MCF 10A (cell line): ENCODE measurements at regions not wholly inside any gene's neighbourhood (a gene's known extent, or its start where the extent isn't known, plus 50 kb on each side); places are given as distances from the start of the nearest gene placed in this dataset.

Experiments used
- BruUV-seq: library from RNA; stranded (reverse); fragments of 400-500 nt; replicated peaks from 2 replicates; lab custom pipeline; 2021; lab: Mats Ljungman, UMichigan
- CTCF ChIA-PET: fragments of 300-600 bp; sonication (Branson Sonifier 250); formaldehyde crosslinking; extraction: SDS; loops from one replicate; lab custom pipeline; 2021; ENCODE audit warnings: antibody characterized with exemption, inconsistent platforms; lab: Yijun Ruan, JAX
- POLR2A ChIA-PET: fragments of 300-600, 350-650 bp; sonication (Branson Sonifier 250); formaldehyde crosslinking; extraction: SDS; loops from one replicate; lab custom pipeline; 2020; ENCODE audit warnings: antibody characterized with exemption, inconsistent platforms; lab: Yijun Ruan, JAX
- DNase-seq: peaks from one replicate; pipeline ENCODE4 v3.0.0-alpha.2; 2018; ENCODE audit not compliant: unreplicated experiment
- H3K27ac Mint-ChIP-seq: one replicate; pipeline ENCODE4 v1.8.0; 2022; ENCODE audit warnings: mild to moderate bottlenecking, low read depth, mixed read lengths; ENCODE audit not compliant: unreplicated experiment
- H3K27me3 Mint-ChIP-seq: one replicate; pipeline ENCODE4 v1.8.0; 2022; ENCODE audit warnings: mixed read lengths; ENCODE audit not compliant: insufficient read depth, unreplicated experiment
- H3K36me3 Mint-ChIP-seq: one replicate; pipeline ENCODE4 v1.8.0; 2022; ENCODE audit warnings: mild to moderate bottlenecking, moderate library complexity, mixed read lengths; ENCODE audit not compliant: insufficient read depth, unreplicated experiment
- H3K4me1 Mint-ChIP-seq: one replicate; pipeline ENCODE4 v1.8.0; 2022; ENCODE audit warnings: mixed read lengths; ENCODE audit not compliant: insufficient read depth, unreplicated experiment
- H3K4me3 Mint-ChIP-seq: one replicate; pipeline ENCODE4 v1.8.0; 2022; ENCODE audit warnings: mild to moderate bottlenecking, moderate library complexity, mixed read lengths; ENCODE audit not compliant: unreplicated experiment
- H3K9me3 Mint-ChIP-seq: one replicate; pipeline ENCODE4 v1.8.0; 2022; ENCODE audit warnings: mixed read lengths; ENCODE audit not compliant: unreplicated experiment
- CTCF ChIP-seq: fragments of 200-600 bp; IDR thresholded peaks from one replicate; pipeline ENCODE4 v1.8.0; 2022; ENCODE audit warnings: antibody characterized with exemption, mild to moderate bottlenecking; ENCODE audit not compliant: unreplicated experiment
- intact Hi-C: fragments of 100-400 bp; cut with micrococcal nuclease; formaldehyde crosslinking; loops from 2 replicates; pipeline ENCODE4 v1.14.1; 2022

GRCh38 chr7:142418326-142418725, 160.5 kb upstream of the PRSS58 start:
- H3K36me3 Mint-ChIP-seq, result no peaks in the 10 kb centered on the region
- no peaks in the 10 kb centered on the region for H3K9me3 Mint-ChIP-seq
- POLR2A ChIA-PET, result no interaction called here
- TF ChIP-seq CTCF, result no peak
- no peak overlapping the region for H3K27ac Mint-ChIP-seq
- intact Hi-C loops, result no loop called here
- no TSS peak for BruUV-seq
- no peaks in the 10 kb centered on the region for H3K4me1 Mint-ChIP-seq
- DNase-seq, result no peak
- H3K4me3 Mint-ChIP-seq, result no peak overlapping the region
- CTCF ChIA-PET, result interaction anchor here (0.7 to 1.0 kb wide), 4 partner anchors 60 to 189 kb away, joined by 3 read pairs; no protein-coding TSS in a partner anchor
- peaks cover 11% of the 10 kb centered on the region for H3K27me3 Mint-ChIP-seq

DNA sequence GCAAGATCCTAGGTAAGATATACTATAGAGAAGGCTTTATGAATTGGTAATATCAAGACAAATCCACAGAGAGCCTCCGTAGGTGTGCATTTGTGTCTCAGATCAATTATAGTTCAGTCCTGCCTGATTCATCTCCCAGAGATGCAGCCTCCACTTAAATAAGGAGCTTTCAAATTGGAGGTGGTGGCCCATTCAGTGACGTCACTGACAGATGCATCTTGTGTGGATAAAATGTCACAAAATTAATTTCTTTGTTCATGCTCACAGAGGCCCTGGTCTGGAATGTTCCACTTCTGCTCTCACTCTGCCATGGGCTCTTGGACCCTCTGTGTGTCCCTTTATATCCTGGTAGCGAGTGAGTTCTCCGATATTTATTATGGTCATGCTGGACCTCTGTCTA, 157.1 kb upstream of the PRSS58 start:
- no peaks in the 10 kb centered on the region for H3K4me1 Mint-ChIP-seq
- H3K27me3 Mint-ChIP-seq, result no peaks in the 10 kb centered on the region
- no peaks in the 10 kb centered on the region for H3K36me3 Mint-ChIP-seq
- H3K27ac Mint-ChIP-seq, result no peak overlapping the region
- TF ChIP-seq CTCF, result no peak
- ChIA-PET CTCF (interaction anchor here (0.8 to 1.4 kb wide), 5 partner anchors 29 to 368 kb away, joined by 3 to 4 read pairs (median 3); no protein-coding TSS in a partner anchor), POLR2A (no interaction called here)
- no peak overlapping the region for H3K4me3 Mint-ChIP-seq
- BruUV-seq, result no TSS peak
- no peaks in the 10 kb centered on the region for H3K9me3 Mint-ChIP-seq
- intact Hi-C loops, result no loop called here
- no peak for DNase-seq

DNA sequence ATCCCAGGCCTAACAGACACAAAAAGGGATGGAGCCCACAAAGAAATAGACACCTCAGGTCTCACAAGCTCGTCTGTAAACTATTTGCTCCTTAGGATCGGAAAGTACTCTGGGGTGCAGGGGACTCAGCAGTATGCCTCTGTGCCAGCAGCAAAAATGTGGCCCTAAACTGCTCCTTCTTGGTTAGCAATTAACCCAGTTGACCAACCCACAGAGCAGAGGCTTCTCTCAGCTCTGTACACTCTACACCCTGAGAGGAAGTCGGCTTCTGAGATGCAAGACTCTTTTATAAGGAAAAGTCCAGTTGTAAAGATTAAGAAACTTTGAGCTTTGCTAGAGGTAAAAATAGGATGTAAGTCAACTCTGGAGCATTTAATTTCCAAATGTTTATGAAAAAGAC, 156.3 kb upstream of the PRSS58 start:
- H3K4me1 Mint-ChIP-seq, result no peaks in the 10 kb centered on the region
- intact Hi-C loops, result no loop called here
- POLR2A ChIA-PET, result interaction anchor here (1.0 kb wide), 1 partner anchor 447 kb away, joined by 3 read pairs; no protein-coding TSS in a partner anchor
- no peak overlapping the region for H3K27ac Mint-ChIP-seq
- no peaks in the 10 kb centered on the region for H3K36me3 Mint-ChIP-seq
- no peak for DNase-seq
- CTCF ChIA-PET, result interaction anchor here (0.8 to 1.4 kb wide), 5 partner anchors 28 to 369 kb away, joined by 3 to 4 read pairs (median 3); no protein-coding TSS in a partner anchor
- TF ChIP-seq CTCF, result no peak
- H3K4me3 Mint-ChIP-seq, result no peak overlapping the region
- BruUV-seq, result no TSS peak
- no peaks in the 10 kb centered on the region for H3K9me3 Mint-ChIP-seq
- no peaks in the 10 kb centered on the region for H3K27me3 Mint-ChIP-seq

GRCh38 chr7:142413280-142414000, 155.6 kb upstream of the PRSS58 start:
- Mint-ChIP-seq H3K36me3 (no peaks in the 10 kb centered on the region), H3K9me3 (no peaks in the 10 kb centered on the region), H3K27me3 (no peaks in the 10 kb centered on the region), H3K27ac (no peak overlapping the region), H3K4me1 (no peaks in the 10 kb centered on the region), H3K4me3 (no peak overlapping the region)
- ChIA-PET POLR2A (interaction anchor here (0.5 to 1.0 kb wide), 2 partner anchors 65 to 447 kb away, joined by 3 to 4 read pairs; no protein-coding TSS in a partner anchor), CTCF (interaction anchor here (0.5 to 1.4 kb wide), 8 partner anchors 10 to 83 kb away, joined by 3 to 7 read pairs (median 3); no protein-coding TSS in a partner anchor)
- no peak for DNase-seq
- TF ChIP-seq CTCF, result no peak
- no TSS peak for BruUV-seq
- intact Hi-C loops, result loop anchor here (2.0 kb wide), 1 partner anchor 69 kb away; no protein-coding TSS in a partner anchor
